SK-N-SH (cell line): ENCODE measurements at regions not wholly inside any gene's neighbourhood (a gene's known extent, or its start where the extent isn't known, plus 50 kb on each side); places are given as distances from the start of the nearest gene placed in this dataset.

Source experiments
- CTCF ChIA-PET: fragments of 300-600, 350-600 bp; formaldehyde crosslinking; extraction: SDS; loops from one replicate; lab custom pipeline; 2021; lab: Yijun Ruan, JAX
- POLR2A ChIA-PET: fragments of 350-600 bp; sonication (Branson Sonifier 250); formaldehyde crosslinking; extraction: SDS; loops from one replicate; lab custom pipeline; 2020; ENCODE audit warnings: antibody characterized with exemption, inconsistent platforms; lab: Yijun Ruan, JAX
- DNase-seq: peaks from one replicate; pipeline ENCODE4 v3.0.0; 2012
- H2AFZ ChIP-seq: fragments of 200-600 bp; sonication (generic); 2 replicates; pipeline ENCODE4 v1.8.1; 2016; ENCODE audit warnings: antibody characterized with exemption, mild to moderate bottlenecking, low read depth
- H3F3A ChIP-seq: fragments of 200-600 bp; sonication (generic); replicated peaks from 2 replicates; pipeline ENCODE3; 2016; ENCODE audit warnings: antibody characterized with exemption, mild to moderate bottlenecking; ENCODE audit not compliant: insufficient read depth
- H3K27ac ChIP-seq, 2 experiments: fragments of 200-500 bp in 1 of 2; fragments of 200-600 bp in 1 of 2; sonication (Bioruptor generic) in 1 of 2; sonication (generic), shearing (Covaris generic) in 1 of 2; 2 replicates each; pipeline versions ENCODE4 v1.5.1 to v1.6.1; 2014 to 2016; ENCODE audit warnings: low read depth in 2 of 2, inconsistent platforms in 1 of 2, low read length in 1 of 2, mild to moderate bottlenecking in 1 of 2, mixed read lengths in 1 of 2
- H3K27me3 ChIP-seq: fragments of 200-600 bp; sonication (generic), shearing (Covaris generic); 2 replicates; pipeline ENCODE4 v1.6.1; 2016; ENCODE audit warnings: mixed run types; ENCODE audit not compliant: insufficient read depth
- H3K36me3 ChIP-seq, 2 experiments: fragments of 200-500 bp in 1 of 2; fragments of 200-600 bp in 1 of 2; sonication (Bioruptor generic) in 1 of 2; sonication (generic) in 1 of 2; replicated peaks in 1 of 2; 2 replicates each; pipeline versions ENCODE3 to v1.5.1; 2014 to 2016; ENCODE audit warnings: low read length in 1 of 2, mild to moderate bottlenecking in 1 of 2; ENCODE audit not compliant: insufficient read depth in 2 of 2, control insufficient read depth in 1 of 2
- H3K4me1 ChIP-seq, 2 experiments: fragments of 200-500 bp in 1 of 2; fragments of 200-600 bp in 1 of 2; sonication (Bioruptor generic) in 1 of 2; sonication (generic), shearing (Covaris generic) in 1 of 2; 2 replicates each; pipeline versions ENCODE4 v1.5.1 to v1.6.1; 2014 to 2016; ENCODE audit warnings: low read depth in 1 of 2, low read length in 1 of 2, mixed run types in 1 of 2; ENCODE audit not compliant: insufficient read depth in 2 of 2, control insufficient read depth in 1 of 2
- H3K4me2 ChIP-seq: fragments of 200-600 bp; sonication (generic), shearing (Covaris generic); 2 replicates; pipeline ENCODE4 v1.6.1; 2017; ENCODE audit warnings: mixed run types
- H3K4me3 ChIP-seq, 2 experiments: fragments of 200-500 bp in 1 of 2; fragments of 200-600 bp in 1 of 2; sonication (Bioruptor generic) in 1 of 2; sonication (generic), shearing (Covaris generic) in 1 of 2; 2 replicates each; pipeline versions ENCODE4 v1.5.1 to v1.8.1; 2014 to 2016; ENCODE audit warnings: low read depth in 2 of 2, inconsistent platforms in 1 of 2, low read length in 1 of 2, mild to moderate bottlenecking in 1 of 2, mixed read lengths in 1 of 2, moderate library complexity in 1 of 2
- H3K79me2 ChIP-seq: fragments of 200-600 bp; sonication (generic); 2 replicates; pipeline ENCODE4 v1.8.1; 2017; ENCODE audit warnings: mild to moderate bottlenecking; ENCODE audit not compliant: insufficient read depth
- H3K9ac ChIP-seq: fragments of 200-600 bp; sonication (generic); 2 replicates; pipeline ENCODE4 v1.6.1; 2017; ENCODE audit warnings: mixed run types
- H3K9me2 ChIP-seq: fragments of 200-600 bp; sonication (generic); 2 replicates; pipeline ENCODE4 v1.6.1; 2017; ENCODE audit warnings: mixed run types
- H3K9me3 ChIP-seq: fragments of 200-600 bp; sonication (generic); 2 replicates; pipeline ENCODE4 v1.6.1; 2017; ENCODE audit warnings: mixed run types, mild to moderate bottlenecking, moderate library complexity
- H4K20me1 ChIP-seq: fragments of 200-600 bp; sonication (generic); 2 replicates; pipeline ENCODE4 v1.6.1; 2017; ENCODE audit warnings: mild to moderate bottlenecking, mixed run types; ENCODE audit not compliant: insufficient read depth
- CHD2 ChIP-seq: fragments of 150-350 bp; IDR thresholded peaks from 2 replicates; pipeline ENCODE4 v1.6.1; 2018; ENCODE audit warnings: low read length; ENCODE audit not compliant: partially characterized antibody
- ELF1 ChIP-seq: IDR thresholded peaks from 2 replicates; pipeline ENCODE4 v1.4.0; 2012
- EP300 ChIP-seq, 2 experiments: IDR thresholded peaks; 2 replicates each; pipeline versions ENCODE4 v1.4.0 to v1.6.1; 2012; ENCODE audit warnings: borderline replicate concordance in 1 of 2, low read depth in 1 of 2, low read length in 1 of 2
- FOXJ3 ChIP-seq: sonication (generic); formaldehyde crosslinking; IDR thresholded peaks from 2 replicates; pipeline ENCODE4 v1.5.1; 2020; ENCODE audit warnings: mild to moderate bottlenecking, missing genetic modification reagents
- FOXM1 ChIP-seq: IDR thresholded peaks from 2 replicates; pipeline ENCODE4 v1.4.0; 2012; ENCODE audit warnings: low read depth, mild to moderate bottlenecking
- GABPA ChIP-seq: IDR thresholded peaks from 2 replicates; pipeline ENCODE4 v1.4.0; 2012; ENCODE audit warnings: low read depth, mild to moderate bottlenecking
- IRF3 ChIP-seq: fragments of 150-350 bp; IDR thresholded peaks from 2 replicates; pipeline ENCODE4 v1.6.1; 2016; ENCODE audit warnings: mild to moderate bottlenecking, low read depth, low read length
- MAX ChIP-seq: IDR thresholded peaks from 2 replicates; pipeline ENCODE4 v1.4.0; 2012; ENCODE audit warnings: low read depth
- MEF2A ChIP-seq: IDR thresholded peaks from 2 replicates; pipeline ENCODE4 v1.4.0; 2012; ENCODE audit warnings: low read depth, borderline replicate concordance
- MXI1 ChIP-seq: IDR thresholded peaks from 2 replicates; pipeline ENCODE4 v1.6.1; 2012; ENCODE audit warnings: mild to moderate bottlenecking, low read depth, low read length, improper control_type of control experiment
- NFIC ChIP-seq: IDR thresholded peaks from 2 replicates; pipeline ENCODE4 v1.4.0; 2012; ENCODE audit warnings: borderline replicate concordance
- PBX3 ChIP-seq: IDR thresholded peaks from 2 replicates; pipeline ENCODE4; 2012
- POLR2AphosphoS5 ChIP-seq: IDR thresholded peaks from 2 replicates; pipeline ENCODE4 v1.6.1; 2012; ENCODE audit warnings: low read depth, low read length
- RAD21 ChIP-seq: IDR thresholded peaks from 2 replicates; pipeline ENCODE4 v1.6.1; 2012; ENCODE audit warnings: mild to moderate bottlenecking, low read length
- RXRA ChIP-seq: IDR thresholded peaks from 2 replicates; pipeline ENCODE4 v1.4.0; 2012; ENCODE audit warnings: low read depth, mild to moderate bottlenecking, borderline replicate concordance
- SIN3A ChIP-seq: IDR thresholded peaks from 2 replicates; pipeline ENCODE4 v1.6.1; 2012; ENCODE audit warnings: low read depth, mild to moderate bottlenecking, low read length, moderate library complexity, borderline replicate concordance
- SMC3 ChIP-seq: IDR thresholded peaks from 2 replicates; pipeline ENCODE4 v1.6.1; 2012; ENCODE audit warnings: low read depth, low read length, improper control_type of control experiment
- TAF1 ChIP-seq: IDR thresholded peaks from 2 replicates; pipeline ENCODE4 v1.6.1; 2012; ENCODE audit warnings: low read depth, mild to moderate bottlenecking, low read length, moderate library complexity, borderline replicate concordance
- TEAD4 ChIP-seq: IDR thresholded peaks from 2 replicates; pipeline ENCODE4 v1.4.0; 2012; ENCODE audit warnings: mild to moderate bottlenecking, borderline replicate concordance; ENCODE audit not compliant: insufficient read depth
- USF2 ChIP-seq: fragments of 150-350 bp; IDR thresholded peaks from 2 replicates; pipeline ENCODE4 v1.6.1; 2017; ENCODE audit warnings: antibody characterized with exemption, low read length, low read depth, borderline replicate concordance
- YY1 ChIP-seq: IDR thresholded peaks from 2 replicates; pipeline ENCODE4 v1.4.0; 2012; ENCODE audit warnings: low read depth, mild to moderate bottlenecking
- ZBTB33 ChIP-seq: IDR thresholded peaks from 2 replicates; pipeline ENCODE4 v1.4.0; 2012; ENCODE audit warnings: low read depth, borderline replicate concordance
- WGBS: methylation state at CpG from one replicate; pipeline ENCODE4 v1.1.6; 2017; ENCODE audit warnings: low lambda C conversion rate; 5-methylcytosine and 5-hydroxymethylcytosine counted together

GRCh38 chr12:87136330-87136976 is 880.3 kb upstream of the MGAT4C start:
- Histone ChIP-seq H3K36me3 (no peaks in the 10 kb centered on the region), H3K27me3 (no peaks in the 10 kb centered on the region), H2AFZ (peak overlapping the region; percentile 47; the same call in 1 of the 2 replicates), H3K9me3 (no peaks in the 10 kb centered on the region), H3K9me2 (no peaks in the 10 kb centered on the region), H3K4me1 (peaks cover 0 to 3% of the 10 kb centered on the region in 2 experiments; a peak in 2 of 4 replicates), H3K4me2 (peak overlapping the region; percentile 19; the same call in 1 of the 2 replicates), H3K27ac (peak overlapping the region in 1 of 2 experiments; percentile 7; a peak in 1 of 4 replicates), H3K4me3 (no peak overlapping the region), H3F3A (no peaks in the 10 kb centered on the region), H3K9ac (no peak overlapping the region), H4K20me1 (no peaks in the 10 kb centered on the region), H3K79me2 (no peaks in the 10 kb centered on the region)
- DNase-seq, result no peak
- 59% methylated on average over 2 of the region's 2 CpGs for WGBS
- CTCF ChIA-PET, result interaction anchor here (1.0 kb wide), 1 partner anchor 17 kb away, joined by 3 read pairs; no protein-coding TSS in a partner anchor
- TF ChIP-seq POLR2AphosphoS5 (no peak), MEF2A (no peak), PBX3 (no peak)
- POLR2A ChIA-PET, result no interaction called here

- no peak overlapping the region for H2AFZ ChIP-seq
- POLR2A ChIA-PET, result no interaction called here
- H3K79me2 ChIP-seq, result no peaks in the 10 kb centered on the region
- no peaks in the 10 kb centered on the region for H3K27me3 ChIP-seq
- H3K36me3 ChIP-seq, result no peaks in the 10 kb centered on the region
- DNase-seq, result no peak
- peaks cover 6% of the 10 kb centered on the region for H3F3A ChIP-seq
- no peak overlapping the region for H3K4me2 ChIP-seq
- H3K4me3 ChIP-seq, result no peak overlapping the region
- no peaks in the 10 kb centered on the region for H3K9me3 ChIP-seq
- peak overlapping the region in 1 of 2 experiments; percentile 34; a peak in 1 of 4 replicates for H3K27ac ChIP-seq
- CTCF ChIA-PET, result no interaction called here
- no peak overlapping the region for H3K9ac ChIP-seq
- peaks cover 0 to 4% of the 10 kb centered on the region in 2 experiments; a peak in 1 of 4 replicates for H3K4me1 ChIP-seq
- no peaks in the 10 kb centered on the region for H3K9me2 ChIP-seq
- no peaks in the 10 kb centered on the region for H4K20me1 ChIP-seq
- TF ChIP-seq SMC3 (no peak), RAD21 (no peak; the same call in 1 of the 2 replicates), NFIC (peak; percentile 96), USF2 (no peak), EP300 (IDR thresholded peaks at IDR 0.05; ENCODE audit: borderline replicate concordance in 1 of 2, low read depth in 1 of 2, low read length in 1 of 2) (peak in 1 of 2 experiments; percentile 80; a peak in 2 of 4 replicates), SIN3A (peak; percentile 27; the same call in 1 of the 2 replicates), ZBTB33 (no peak), TEAD4 (peak; percentile 68; the same call in 1 of the 2 replicates), TAF1 (no peak), ELF1 (no peak), YY1 (no peak), GABPA (no peak), MXI1 (no peak), FOXM1 (no peak), RXRA (no peak; the same call in 1 of the 2 replicates), FOXJ3 (CRISPR knock-in tag) (no peak), MAX (no peak), IRF3 (no peak), CHD2 (no peak)
These were observed 871.1 kb upstream of the MGAT4C start for GRCh38 chr12:87127272-87127671.
